ENCODE measurements at regions not wholly inside any gene's neighbourhood (a gene's known extent, or its start where the extent isn't known, plus 50 kb on each side); places are given as distances from the start of the nearest gene placed in this dataset.

GRCh38 chrX:38970074-38970473 is 168.8 kb downstream of the MID1IP1 start:
- no peak for TF ChIP-seq CTCF (conservative IDR thresholded peaks at IDR 0.05; ENCODE audit: low read depth, low read length)
- H3K4me3 ChIP-seq (ENCODE audit: low read length): no peak overlapping the region
- DNase-seq (ENCODE audit: low read depth): no peak

GRCh38 chrX:38970845-38971244 is 169.6 kb downstream of the MID1IP1 start:
- TF ChIP-seq CTCF (conservative IDR thresholded peaks at IDR 0.05; ENCODE audit: low read depth, low read length): no peak
- DNase-seq (ENCODE audit: low read depth): no peak

GRCh38 chrX:38973322-38973721 is 172.1 kb downstream of the MID1IP1 start:
- H3K4me3 ChIP-seq (ENCODE audit: low read length): no peak overlapping the region
- DNase-seq (ENCODE audit: low read depth): peak; percentile 16
- TF ChIP-seq CTCF (conservative IDR thresholded peaks at IDR 0.05; ENCODE audit: low read depth, low read length): no peak

More at GRCh38 chrX:38970845-38971244, 169.6 kb downstream of the MID1IP1 start:
- H3K4me3 ChIP-seq (ENCODE audit: low read length): no peak overlapping the region

GRCh38 chrX:38974542-38974941 is 173.3 kb downstream of the MID1IP1 start:
- no peak overlapping the region for H3K4me3 ChIP-seq (ENCODE audit: low read length)
- TF ChIP-seq CTCF (conservative IDR thresholded peaks at IDR 0.05; ENCODE audit: low read depth, low read length): no peak
- no peak for DNase-seq (ENCODE audit: low read depth)

- no peak for TF ChIP-seq CTCF (conservative IDR thresholded peaks at IDR 0.05; ENCODE audit: low read depth, low read length)
- no peak for DNase-seq (ENCODE audit: low read depth)
- H3K4me3 ChIP-seq (ENCODE audit: low read length): no peak overlapping the region
Observed at GRCh38 chrX:38975368-38975942, 174.2 kb downstream of the MID1IP1 start.

GRCh38 chrX:38982370-38982769 is 181.1 kb downstream of the MID1IP1 start:
- no peak for TF ChIP-seq CTCF (conservative IDR thresholded peaks at IDR 0.05; ENCODE audit: low read depth, low read length)
- H3K4me3 ChIP-seq (ENCODE audit: low read length): no peak overlapping the region
- no peak for DNase-seq (ENCODE audit: low read depth)

- no peak overlapping the region for H3K4me3 ChIP-seq (ENCODE audit: low read length)
- no peak for DNase-seq (ENCODE audit: low read depth)
- no peak for TF ChIP-seq CTCF (conservative IDR thresholded peaks at IDR 0.05; ENCODE audit: low read depth, low read length)
Observed at GRCh38 chrX:38982843-38983242, 181.6 kb downstream of the MID1IP1 start.
